GM12891 (cell line): ENCODE measurements at regions not wholly inside any gene's neighbourhood (a gene's known extent, or its start where the extent isn't known, plus 50 kb on each side); places are given as distances from the start of the nearest gene placed in this dataset.

Experiments
- DNase-seq: peaks from one replicate; pipeline ENCODE4 v3.0.0; 2011; ENCODE audit warnings: low spot score; ENCODE audit not compliant: insufficient read length
- FAIRE-seq: peaks from 2 replicates; lab custom pipeline; 2011; peaks lifted over from hg19 to GRCh38; lab: Jason Lieb, UNC
- PAX5 ChIP-seq: IDR thresholded peaks from 2 replicates; pipeline ENCODE4 v1.6.1; 2011; ENCODE audit warnings: low read length, moderate library complexity, mild to moderate bottlenecking; ENCODE audit not compliant: insufficient read depth, severe bottlenecking
- POLR2A ChIP-seq: IDR thresholded peaks from 2 replicates; pipeline ENCODE4 v1.6.1; 2011; ENCODE audit warnings: low read depth, low read length, control low read depth
- POLR2AphosphoS5 ChIP-seq: IDR thresholded peaks from 2 replicates; pipeline ENCODE4 v1.6.1; 2011; ENCODE audit warnings: low read depth, low read length, control low read depth
- POU2F2 ChIP-seq: IDR thresholded peaks from 2 replicates; pipeline ENCODE4 v1.6.1; 2011; ENCODE audit warnings: low read depth, mild to moderate bottlenecking, control low read depth, low read length, moderate library complexity
- SPI1 ChIP-seq: IDR thresholded peaks from 2 replicates; pipeline ENCODE4 v1.6.1; 2011; ENCODE audit warnings: low read depth, low read length, control low read depth
- TAF1 ChIP-seq: IDR thresholded peaks from 2 replicates; pipeline ENCODE4 v1.6.1; 2011; ENCODE audit warnings: low read depth, low read length, control low read depth

- no peak for TF ChIP-seq TAF1
- TF ChIP-seq SPI1, result no peak
- TF ChIP-seq POLR2AphosphoS5, result no peak
- no peak for TF ChIP-seq POLR2A
- TF ChIP-seq PAX5, result no peak
- TF ChIP-seq POU2F2, result no peak
- FAIRE-seq, result no peak
- no peak for DNase-seq
These were observed 131.8 kb downstream of the MIS18A start for GRCh38 chr21:32147041-32147440.

DNA sequence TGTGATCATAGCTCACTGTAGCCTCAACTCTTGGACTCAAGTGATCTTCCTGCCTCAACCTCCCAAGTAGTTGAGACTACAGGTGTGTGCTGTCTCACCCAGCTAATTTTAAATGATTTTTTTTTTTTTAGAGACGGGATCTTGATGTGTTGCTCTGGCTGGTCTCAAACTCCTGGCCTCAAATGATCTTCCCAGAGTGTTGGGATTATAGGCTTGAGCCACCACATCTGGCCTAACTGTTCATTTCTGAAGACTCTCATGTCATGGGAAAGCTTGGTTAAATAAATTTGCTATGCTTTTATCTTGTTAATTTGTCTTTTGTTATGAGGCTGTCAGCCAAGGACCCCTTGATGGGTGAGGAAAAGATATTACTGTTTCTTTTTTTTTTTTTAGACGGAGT lies 134.0 kb downstream of the MIS18A start:
- TF ChIP-seq PAX5 (no peak), SPI1 (no peak), TAF1 (no peak), POLR2A (no peak), POLR2AphosphoS5 (no peak), POU2F2 (no peak)
- FAIRE-seq, result no peak
- DNase-seq, result no peak

- TF ChIP-seq POLR2A (no peak), POU2F2 (no peak), SPI1 (no peak), POLR2AphosphoS5 (no peak), TAF1 (no peak), PAX5 (no peak)
- DNase-seq, result no peak
- FAIRE-seq, result no peak
These were observed 135.5 kb downstream of the MIS18A start for GRCh38 chr21:32143241-32143939.

GRCh38 chr21:32141318-32141633 lies 137.6 kb downstream of the MIS18A start:
- FAIRE-seq (no peak), DNase-seq (no peak)
- TF ChIP-seq PAX5 (no peak), POLR2AphosphoS5 (no peak)

DNA sequence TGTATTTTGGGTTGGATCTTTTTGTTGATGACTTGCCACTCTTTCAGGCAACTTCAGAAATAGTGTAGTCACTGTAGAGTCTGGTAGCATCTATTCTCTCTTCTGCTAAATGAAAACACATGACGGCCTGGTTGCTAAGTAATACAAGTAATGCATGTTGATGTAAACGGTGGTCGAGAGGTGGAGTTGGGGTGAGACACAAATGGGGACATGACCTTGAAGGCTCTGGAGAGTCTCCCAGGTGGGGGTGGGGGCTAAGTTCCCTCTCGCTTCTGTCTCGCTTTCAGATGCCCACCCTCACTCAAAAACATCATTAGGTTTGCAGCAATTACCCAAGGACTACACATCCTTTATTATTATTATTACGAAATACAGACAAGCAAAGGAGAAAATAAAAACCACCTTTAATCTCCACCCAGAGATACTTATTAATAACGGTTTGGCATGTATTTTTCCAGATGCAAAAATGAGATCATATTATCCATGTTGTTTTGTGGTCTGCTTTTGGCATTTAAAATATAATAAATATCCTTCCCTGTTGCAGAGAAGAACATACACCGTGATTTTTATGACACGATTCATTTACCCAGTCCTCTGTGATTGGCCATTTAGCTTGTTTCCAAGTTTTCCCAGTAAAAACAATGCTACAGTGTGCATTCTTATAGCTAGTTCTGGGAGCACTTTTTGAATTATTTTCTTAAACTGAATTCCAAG lies 138.1 kb downstream of the MIS18A start:
- no peak for DNase-seq
- FAIRE-seq, result no peak
- TF ChIP-seq TAF1, result no peak
- no peak for TF ChIP-seq POLR2AphosphoS5
- TF ChIP-seq PAX5, result no peak
- no peak for TF ChIP-seq SPI1
- TF ChIP-seq POLR2A, result no peak
- TF ChIP-seq POU2F2, result no peak

- DNase-seq (no peak), FAIRE-seq (no peak)
- TF ChIP-seq TAF1 (no peak), POLR2AphosphoS5 (no peak), SPI1 (no peak)
These were observed 138.7 kb downstream of the MIS18A start for GRCh38 chr21:32140151-32140550.

- TF ChIP-seq TAF1 (no peak), PAX5 (no peak), POLR2A (no peak), SPI1 (no peak), POU2F2 (no peak), POLR2AphosphoS5 (no peak)
- no peak for FAIRE-seq
- DNase-seq, result no peak
These were observed 140.2 kb downstream of the MIS18A start for GRCh38 chr21:32138658-32139057.

GRCh38 chr21:32137931-32138330 lies 140.9 kb downstream of the MIS18A start:
- no peak for FAIRE-seq
- no peak for DNase-seq
- TF ChIP-seq POLR2AphosphoS5, result no peak
- no peak for TF ChIP-seq SPI1
- TF ChIP-seq PAX5, result no peak
- TF ChIP-seq TAF1, result no peak
- no peak for TF ChIP-seq POU2F2
- TF ChIP-seq POLR2A, result no peak

- TF ChIP-seq POLR2AphosphoS5 (no peak), TAF1 (no peak), POU2F2 (no peak), PAX5 (no peak), POLR2A (no peak), SPI1 (no peak)
- no peak for FAIRE-seq
- DNase-seq, result no peak
These were observed 141.6 kb downstream of the MIS18A start for GRCh38 chr21:32137266-32137665.

DNA sequence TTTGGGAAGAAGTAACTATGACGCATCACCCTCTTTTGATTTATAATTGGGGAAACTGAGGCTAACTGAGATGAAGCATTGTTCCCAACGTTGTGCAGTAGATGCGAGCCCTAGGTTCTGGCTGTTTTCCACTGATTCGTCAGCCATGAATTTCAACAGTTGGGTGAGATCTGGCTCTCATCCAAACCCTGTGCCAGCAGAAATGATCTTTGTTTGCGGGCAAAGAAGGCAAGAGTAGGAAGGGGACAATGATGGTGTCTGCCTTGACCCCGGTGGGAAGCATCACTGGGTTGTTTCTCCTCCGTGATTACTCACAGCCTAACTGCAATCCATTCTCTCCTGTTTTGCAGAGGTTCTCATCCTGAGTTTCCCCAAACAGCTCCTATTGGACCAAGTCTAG lies 142.3 kb downstream of the MIS18A start:
- no peak for DNase-seq

More for the DNA sequence above, 142.3 kb downstream of the MIS18A start:
- TF ChIP-seq POLR2AphosphoS5 (no peak), POU2F2 (no peak), SPI1 (no peak), TAF1 (no peak), POLR2A (no peak), PAX5 (no peak)
- no peak for FAIRE-seq
